ENCODE measurements at regions not wholly inside any gene's neighbourhood (a gene's known extent, or its start where the extent isn't known, plus 50 kb on each side); places are given as distances from the start of the nearest gene placed in this dataset.

DNA sequence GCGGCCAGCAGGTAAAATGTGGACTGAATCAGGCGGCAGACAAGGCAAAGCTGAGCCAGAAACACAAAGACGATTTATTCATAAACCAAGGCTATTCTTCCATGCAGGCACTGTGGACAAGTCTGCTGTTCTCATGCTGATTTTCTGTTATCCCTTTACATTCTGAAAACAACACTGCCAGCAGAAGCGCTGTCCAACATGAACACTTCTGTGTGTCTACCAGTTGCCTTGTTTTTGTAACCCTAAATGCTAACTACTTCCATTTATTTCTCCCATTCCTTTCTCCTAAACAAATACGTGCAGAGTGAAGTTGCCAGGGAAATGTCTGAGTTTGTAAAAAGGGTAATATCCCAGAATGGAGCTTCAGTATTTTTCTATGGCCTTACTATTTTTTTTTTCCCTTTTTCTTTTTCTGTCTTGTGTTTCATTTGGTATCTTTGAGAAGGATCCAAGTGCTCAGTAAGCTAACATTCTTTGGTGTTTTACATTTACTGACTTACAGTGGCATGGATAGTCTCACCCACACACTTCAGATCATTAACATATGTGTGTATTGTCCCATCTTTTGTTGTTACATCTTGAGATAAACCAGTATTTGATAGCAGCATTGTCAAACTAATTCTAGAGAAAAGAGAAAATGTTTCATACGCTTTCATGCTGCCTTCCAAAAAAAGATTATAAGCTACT is 1308.9 kb upstream of the MAP3K7 start:
- TF ChIP-seq MYC (IDR thresholded peaks at IDR 0.05; ENCODE audit: low read depth, low read length) (no peak), POLR2A (IDR thresholded peaks at IDR 0.05; ENCODE audit: extremely low read depth, insufficient read length) (no peak)
- TF ChIP-seq, protein P1, sequence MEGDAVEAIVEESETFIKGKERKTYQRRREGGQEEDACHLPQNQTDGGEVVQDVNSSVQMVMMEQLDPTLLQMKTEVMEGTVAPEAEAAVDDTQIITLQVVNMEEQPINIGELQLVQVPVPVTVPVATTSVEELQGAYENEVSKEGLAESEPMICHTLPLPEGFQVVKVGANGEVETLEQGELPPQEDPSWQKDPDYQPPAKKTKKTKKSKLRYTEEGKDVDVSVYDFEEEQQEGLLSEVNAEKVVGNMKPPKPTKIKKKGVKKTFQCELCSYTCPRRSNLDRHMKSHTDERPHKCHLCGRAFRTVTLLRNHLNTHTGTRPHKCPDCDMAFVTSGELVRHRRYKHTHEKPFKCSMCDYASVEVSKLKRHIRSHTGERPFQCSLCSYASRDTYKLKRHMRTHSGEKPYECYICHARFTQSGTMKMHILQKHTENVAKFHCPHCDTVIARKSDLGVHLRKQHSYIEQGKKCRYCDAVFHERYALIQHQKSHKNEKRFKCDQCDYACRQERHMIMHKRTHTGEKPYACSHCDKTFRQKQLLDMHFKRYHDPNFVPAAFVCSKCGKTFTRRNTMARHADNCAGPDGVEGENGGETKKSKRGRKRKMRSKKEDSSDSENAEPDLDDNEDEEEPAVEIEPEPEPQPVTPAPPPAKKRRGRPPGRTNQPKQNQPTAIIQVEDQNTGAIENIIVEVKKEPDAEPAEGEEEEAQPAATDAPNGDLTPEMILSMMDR (IDR thresholded peaks at IDR 0.05; ENCODE audit: low read depth, low read length): no peak
- TF ChIP-seq, protein P2, sequence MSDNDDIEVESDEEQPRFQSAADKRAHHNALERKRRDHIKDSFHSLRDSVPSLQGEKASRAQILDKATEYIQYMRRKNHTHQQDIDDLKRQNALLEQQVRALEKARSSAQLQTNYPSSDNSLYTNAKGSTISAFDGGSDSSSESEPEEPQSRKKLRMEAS (IDR thresholded peaks at IDR 0.05; ENCODE audit: low read depth, low read length): no peak
